ENCODE measurements at regions not wholly inside any gene's neighbourhood (a gene's known extent, or its start where the extent isn't known, plus 50 kb on each side); places are given as distances from the start of the nearest gene placed in this dataset.

GRCh38 chr21:16181018-16181417, 451.2 kb downstream of the USP25 start:
- Histone ChIP-seq H3K4me3 (ENCODE audit: control insufficient read depth in 1 of 7, extremely low read depth in 1 of 7, insufficient read depth in 4 of 7, low read depth in 2 of 7, low read length in 6 of 7) (no peak overlapping the region), H3K36me3 (ENCODE audit: control insufficient read depth in 4 of 4, insufficient read depth in 4 of 4, low read length in 3 of 4) (no peaks in the 10 kb centered on the region), H3K9me3 (ENCODE audit: control extremely low read depth in 1 of 5, control insufficient read depth in 4 of 5, insufficient read depth in 2 of 5, low read depth in 1 of 5, low read length in 4 of 5) (no peaks in the 10 kb centered on the region), H3K27me3 (replicated peaks in 2 of 5; ENCODE audit: control insufficient read depth in 4 of 5, insufficient read depth in 5 of 5, low read length in 4 of 5) (no peaks in the 10 kb centered on the region), H3K27ac (ENCODE audit: insufficient read depth in 1 of 2, low read depth in 1 of 2, low read length in 2 of 2, poor library complexity in 1 of 2, severe bottlenecking in 2 of 2) (peak overlapping the region in 1 of 2 experiments; percentile 57), H3K4me1 (ENCODE audit: control extremely low read depth in 1 of 4, control insufficient read depth in 4 of 4, insufficient read depth in 4 of 4, low read length in 3 of 4) (peaks cover 9 to 23% (median 15%) of the 10 kb centered on the region in 4 experiments)
- POLR2A ChIA-PET: no interaction called here
- WGBS (ENCODE audit: insufficient coverage): no CpG with 5 or more reads among the region's 3 CpGs
- DNase-seq: no peak
- CTCF ChIA-PET: interaction anchor here (1.3 to 2.9 kb wide), 3 partner anchors 16 to 98 kb away, joined by 4 to 10 read pairs (median 5); no protein-coding TSS in a partner anchor

- no peaks in the 10 kb centered on the region for H3K36me3 ChIP-seq (ENCODE audit: control insufficient read depth in 4 of 4, insufficient read depth in 4 of 4, low read length in 3 of 4)
- H3K9me3 ChIP-seq (ENCODE audit: control extremely low read depth in 1 of 5, control insufficient read depth in 4 of 5, insufficient read depth in 2 of 5, low read depth in 1 of 5, low read length in 4 of 5): peaks cover 0 to 3% (median 0%) of the 10 kb centered on the region in 5 experiments
- no peak overlapping the region for H3K27ac ChIP-seq (ENCODE audit: insufficient read depth in 1 of 2, low read depth in 1 of 2, low read length in 2 of 2, poor library complexity in 1 of 2, severe bottlenecking in 2 of 2)
- no peak overlapping the region for H3K4me3 ChIP-seq (ENCODE audit: control insufficient read depth in 1 of 7, extremely low read depth in 1 of 7, insufficient read depth in 4 of 7, low read depth in 2 of 7, low read length in 6 of 7)
- no CpG with 5 or more reads among the region's 1 CpG for WGBS (ENCODE audit: insufficient coverage)
- CTCF ChIA-PET: interaction anchor here (1.2 to 1.8 kb wide), 3 partner anchors 9 to 145 kb away, joined by 4 to 6 read pairs (median 5); no protein-coding TSS in a partner anchor
- DNase-seq: no peak
- H3K27me3 ChIP-seq (replicated peaks in 2 of 5; ENCODE audit: control insufficient read depth in 4 of 5, insufficient read depth in 5 of 5, low read length in 4 of 5): no peaks in the 10 kb centered on the region
- POLR2A ChIA-PET: no interaction called here
- H3K4me1 ChIP-seq (ENCODE audit: control extremely low read depth in 1 of 4, control insufficient read depth in 4 of 4, insufficient read depth in 4 of 4, low read length in 3 of 4): peaks cover 3 to 7% (median 4%) of the 10 kb centered on the region in 4 experiments
Observed at GRCh38 chr21:16185766-16186165, 456.0 kb downstream of the USP25 start.

GRCh38 chr21:16186742-16187141, 457.0 kb downstream of the USP25 start:
- no peak for DNase-seq
- WGBS (ENCODE audit: insufficient coverage): no CpG with 5 or more reads among the region's 1 CpG
- POLR2A ChIA-PET: no interaction called here
- peaks cover 0 to 3% (median 0%) of the 10 kb centered on the region in 5 experiments for H3K9me3 ChIP-seq (ENCODE audit: control extremely low read depth in 1 of 5, control insufficient read depth in 4 of 5, insufficient read depth in 2 of 5, low read depth in 1 of 5, low read length in 4 of 5)
- no peaks in the 10 kb centered on the region for H3K36me3 ChIP-seq (ENCODE audit: control insufficient read depth in 4 of 4, insufficient read depth in 4 of 4, low read length in 3 of 4)
- no peak overlapping the region for H3K27ac ChIP-seq (ENCODE audit: insufficient read depth in 1 of 2, low read depth in 1 of 2, low read length in 2 of 2, poor library complexity in 1 of 2, severe bottlenecking in 2 of 2)
- H3K4me1 ChIP-seq (ENCODE audit: control extremely low read depth in 1 of 4, control insufficient read depth in 4 of 4, insufficient read depth in 4 of 4, low read length in 3 of 4): peaks cover 0 to 2% (median 0%) of the 10 kb centered on the region in 4 experiments
- no peak overlapping the region for H3K4me3 ChIP-seq (ENCODE audit: control insufficient read depth in 1 of 7, extremely low read depth in 1 of 7, insufficient read depth in 4 of 7, low read depth in 2 of 7, low read length in 6 of 7)
- CTCF ChIA-PET: interaction anchor here (1.1 to 1.8 kb wide), 3 partner anchors 9 to 104 kb away, joined by 5 to 6 read pairs (median 5); no protein-coding TSS in a partner anchor
- H3K27me3 ChIP-seq (replicated peaks in 2 of 5; ENCODE audit: control insufficient read depth in 4 of 5, insufficient read depth in 5 of 5, low read length in 4 of 5): no peaks in the 10 kb centered on the region

- H3K4me3 ChIP-seq (ENCODE audit: control insufficient read depth in 1 of 7, extremely low read depth in 1 of 7, insufficient read depth in 4 of 7, low read depth in 2 of 7, low read length in 6 of 7): no peak overlapping the region
- DNase-seq: no peak
- no peaks in the 10 kb centered on the region for H3K27me3 ChIP-seq (replicated peaks in 2 of 5; ENCODE audit: control insufficient read depth in 4 of 5, insufficient read depth in 5 of 5, low read length in 4 of 5)
- no peaks in the 10 kb centered on the region for H3K36me3 ChIP-seq (ENCODE audit: control insufficient read depth in 4 of 4, insufficient read depth in 4 of 4, low read length in 3 of 4)
- ChIA-PET POLR2A (no interaction called here), CTCF (interaction anchor here (1.1 kb wide), 1 partner anchor 8 kb away, joined by 5 read pairs; no protein-coding TSS in a partner anchor)
- H3K27ac ChIP-seq (ENCODE audit: insufficient read depth in 1 of 2, low read depth in 1 of 2, low read length in 2 of 2, poor library complexity in 1 of 2, severe bottlenecking in 2 of 2): no peak overlapping the region
- no CpG with 5 or more reads among the region's 2 CpGs for WGBS (ENCODE audit: insufficient coverage)
- no peaks in the 10 kb centered on the region for H3K4me1 ChIP-seq (ENCODE audit: control extremely low read depth in 1 of 4, control insufficient read depth in 4 of 4, insufficient read depth in 4 of 4, low read length in 3 of 4)
- peaks cover 0 to 3% (median 0%) of the 10 kb centered on the region in 5 experiments for H3K9me3 ChIP-seq (ENCODE audit: control extremely low read depth in 1 of 5, control insufficient read depth in 4 of 5, insufficient read depth in 2 of 5, low read depth in 1 of 5, low read length in 4 of 5)
Observed at GRCh38 chr21:16187603-16188301, 458.0 kb downstream of the USP25 start.

GRCh38 chr21:16192902-16193301, 463.1 kb downstream of the USP25 start:
- no CpG with 5 or more reads among the region's 2 CpGs for WGBS (ENCODE audit: insufficient coverage)
- CTCF ChIA-PET: interaction anchor here (1.1 to 1.5 kb wide), 2 partner anchors 13 to 129 kb away, joined by 3 to 6 read pairs; no protein-coding TSS in a partner anchor
- POLR2A ChIA-PET: no interaction called here
- H3K27ac ChIP-seq (ENCODE audit: insufficient read depth in 1 of 2, low read depth in 1 of 2, low read length in 2 of 2, poor library complexity in 1 of 2, severe bottlenecking in 2 of 2): no peak overlapping the region
- no peak for DNase-seq
- H3K4me3 ChIP-seq (ENCODE audit: control insufficient read depth in 1 of 7, extremely low read depth in 1 of 7, insufficient read depth in 4 of 7, low read depth in 2 of 7, low read length in 6 of 7): no peak overlapping the region
- H3K4me1 ChIP-seq (ENCODE audit: control extremely low read depth in 1 of 4, control insufficient read depth in 4 of 4, insufficient read depth in 4 of 4, low read length in 3 of 4): peaks cover 9 to 32% (median 19%) of the 10 kb centered on the region in 4 experiments
- peaks cover 0 to 3% (median 0%) of the 10 kb centered on the region in 5 experiments for H3K9me3 ChIP-seq (ENCODE audit: control extremely low read depth in 1 of 5, control insufficient read depth in 4 of 5, insufficient read depth in 2 of 5, low read depth in 1 of 5, low read length in 4 of 5)
- H3K36me3 ChIP-seq (ENCODE audit: control insufficient read depth in 4 of 4, insufficient read depth in 4 of 4, low read length in 3 of 4): no peaks in the 10 kb centered on the region
- no peaks in the 10 kb centered on the region for H3K27me3 ChIP-seq (replicated peaks in 2 of 5; ENCODE audit: control insufficient read depth in 4 of 5, insufficient read depth in 5 of 5, low read length in 4 of 5)

- peak overlapping the region; percentile 74 to 85 for H3K27ac ChIP-seq (ENCODE audit: insufficient read depth in 1 of 2, low read depth in 1 of 2, low read length in 2 of 2, poor library complexity in 1 of 2, severe bottlenecking in 2 of 2)
- H3K36me3 ChIP-seq (ENCODE audit: control insufficient read depth in 4 of 4, insufficient read depth in 4 of 4, low read length in 3 of 4): peaks cover 0 to 2% (median 0%) of the 10 kb centered on the region in 4 experiments
- POLR2A ChIA-PET: no interaction called here
- H3K4me1 ChIP-seq (ENCODE audit: control extremely low read depth in 1 of 4, control insufficient read depth in 4 of 4, insufficient read depth in 4 of 4, low read length in 3 of 4): peaks cover 9 to 32% (median 20%) of the 10 kb centered on the region in 4 experiments
- H3K9me3 ChIP-seq (ENCODE audit: control extremely low read depth in 1 of 5, control insufficient read depth in 4 of 5, insufficient read depth in 2 of 5, low read depth in 1 of 5, low read length in 4 of 5): peaks cover 0 to 3% (median 0%) of the 10 kb centered on the region in 5 experiments
- no peak for DNase-seq
- CTCF ChIA-PET: interaction anchor here (0.8 to 3.3 kb wide), 10 partner anchors 12 to 153 kb away, joined by 3 to 27 read pairs (median 4); no protein-coding TSS in a partner anchor
- peak overlapping the region in 6 of 7 experiments; percentile 60 to 91 (median 79) for H3K4me3 ChIP-seq (ENCODE audit: control insufficient read depth in 1 of 7, extremely low read depth in 1 of 7, insufficient read depth in 4 of 7, low read depth in 2 of 7, low read length in 6 of 7)
- WGBS (ENCODE audit: insufficient coverage): no CpG with 5 or more reads among the region's 2 CpGs
- no peaks in the 10 kb centered on the region for H3K27me3 ChIP-seq (replicated peaks in 2 of 5; ENCODE audit: control insufficient read depth in 4 of 5, insufficient read depth in 5 of 5, low read length in 4 of 5)
Observed at GRCh38 chr21:16193496-16194094, 463.8 kb downstream of the USP25 start.
